ENCODE measurements at regions not wholly inside any gene's neighbourhood (a gene's known extent, or its start where the extent isn't known, plus 50 kb on each side); places are given as distances from the start of the nearest gene placed in this dataset.

- TF ChIP-seq CUX1 (IDR thresholded peaks at IDR 0.05; ENCODE audit: insufficient replicate concordance, low read depth, low read length), result no peak
- no peak for TF ChIP-seq RELB (IDR thresholded peaks at IDR 0.05; ENCODE audit: low read depth)
- TF ChIP-seq RUNX3 (IDR thresholded peaks at IDR 0.05; ENCODE audit: low read length), result no peak
- TF ChIP-seq NRF1 (conservative IDR thresholded peaks at IDR 0.05; ENCODE audit: low read depth, low read length), result no peak
- TF ChIP-seq STAT1 (conservative IDR thresholded peaks at IDR 0.05), result no peak
- TF ChIP-seq TCF7 (IDR thresholded peaks at IDR 0.05; ENCODE audit: borderline replicate concordance), result no peak
- TF ChIP-seq JUND (IDR thresholded peaks at IDR 0.05; ENCODE audit: low read depth, low read length), result no peak
- no peak for TF ChIP-seq GABPA (IDR thresholded peaks at IDR 0.05; ENCODE audit: low read depth)
- no peak for TF ChIP-seq USF1 (IDR thresholded peaks at IDR 0.05; ENCODE audit: borderline replicate concordance, extremely low read length, insufficient read depth, low read depth, low read length)
Measured at GRCh38 chr1:103326595-103326994, 198.9 kb upstream of the RNPC3 start (continued).
